ENCODE measurements at regions not wholly inside any gene's neighbourhood (a gene's known extent, or its start where the extent isn't known, plus 50 kb on each side); places are given as distances from the start of the nearest gene placed in this dataset.
"Not testable (repeated sequence)": the region's sequence is repeated elsewhere in the genome, so short reads cannot be mapped to it uniquely, and the experiment has no call there.

- TF ChIP-seq ZBTB40 (IDR thresholded peaks at IDR 0.05; ENCODE audit: borderline replicate concordance), result no peak
- TF ChIP-seq NBN (IDR thresholded peaks at IDR 0.05), result no peak
- TF ChIP-seq NR2C2 (IDR thresholded peaks at IDR 0.05; ENCODE audit: borderline replicate concordance, control insufficient read depth, insufficient read length, low read depth), result no peak
- no peak for TF ChIP-seq USF1 (IDR thresholded peaks at IDR 0.05; ENCODE audit: borderline replicate concordance, extremely low read length, insufficient read depth, low read depth, low read length)
- TF ChIP-seq E2F4 (IDR thresholded peaks at IDR 0.05; ENCODE audit: low read depth, low read length), result no peak
Measured at GRCh38 chrX:40224658-40225057, 126.9 kb upstream of the BCOR start (continued).

GRCh38 chrX:40222612-40223011, 124.9 kb upstream of the BCOR start:
- in situ Hi-C loops (cut with MboI); CTCF ChIA-PET; POLR2A ChIA-PET; ATAC-seq; H3K27me3 ChIP-seq (replicated peaks in 1 of 2; ENCODE audit: control insufficient read depth in 2 of 2, insufficient read depth in 2 of 2, low read length in 1 of 2); H3K9me3 ChIP-seq (replicated peaks; ENCODE audit: control insufficient read depth, insufficient read depth, low read length); intact Hi-C loops (cut with micrococcal nuclease; ENCODE audit: unreplicated experiment); FAIRE-seq; RAD21 ChIA-PET (ENCODE audit: unreplicated experiment); H4K20me1 ChIP-seq (ENCODE audit: control insufficient read depth, insufficient read depth); H3K4me3 ChIP-seq; H3K4me1 ChIP-seq (ENCODE audit: control insufficient read depth, insufficient read depth, low read length); H3K36me3 ChIP-seq (ENCODE audit: control insufficient read depth in 2 of 2, insufficient read depth in 2 of 2, low read length in 1 of 2); H3K4me2 ChIP-seq (ENCODE audit: control insufficient read depth, insufficient read depth); DNase-seq (ENCODE audit: low read depth, low spot score); H3K27ac ChIP-seq (ENCODE audit: control insufficient read depth, insufficient read depth); H3K9ac ChIP-seq (ENCODE audit: control insufficient read depth, insufficient read depth, low read length); H3K79me2 ChIP-seq (ENCODE audit: control insufficient read depth, insufficient read depth, low read length); H2AFZ ChIP-seq (ENCODE audit: control insufficient read depth, low read depth, low read length); BruUV-seq (replicated peaks); SMC1A ChIA-PET (ENCODE audit: uncharacterized antibody, unreplicated experiment): not testable (repeated sequence)
